ENCODE measurements at regions not wholly inside any gene's neighbourhood (a gene's known extent, or its start where the extent isn't known, plus 50 kb on each side); places are given as distances from the start of the nearest gene placed in this dataset.
"Not testable (repeated sequence)": the region's sequence is repeated elsewhere in the genome, so short reads cannot be mapped to it uniquely, and the experiment has no call there.

DNA sequence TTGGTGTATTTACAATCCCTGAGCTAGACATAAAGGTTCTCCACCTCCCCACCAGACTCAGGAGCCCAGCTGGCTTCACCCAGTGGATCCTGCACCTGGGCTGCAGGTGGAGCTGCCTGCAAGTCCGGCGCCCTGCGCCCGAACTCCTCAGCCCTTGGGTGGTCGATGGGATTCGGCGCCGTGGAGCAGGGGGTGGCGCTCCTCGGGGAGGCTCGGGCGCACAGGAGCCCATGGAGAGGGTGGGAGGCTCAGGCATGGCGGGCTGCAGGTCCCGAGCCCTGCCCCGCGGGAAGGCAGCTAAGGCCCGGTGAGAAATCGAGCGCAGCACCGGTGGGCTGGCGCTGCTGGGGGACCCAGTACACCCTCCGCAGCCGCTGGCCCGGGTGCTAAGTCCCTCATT, 1291.6 kb downstream of the ADGRL3 start:
- TF ChIP-seq, protein P1, sequence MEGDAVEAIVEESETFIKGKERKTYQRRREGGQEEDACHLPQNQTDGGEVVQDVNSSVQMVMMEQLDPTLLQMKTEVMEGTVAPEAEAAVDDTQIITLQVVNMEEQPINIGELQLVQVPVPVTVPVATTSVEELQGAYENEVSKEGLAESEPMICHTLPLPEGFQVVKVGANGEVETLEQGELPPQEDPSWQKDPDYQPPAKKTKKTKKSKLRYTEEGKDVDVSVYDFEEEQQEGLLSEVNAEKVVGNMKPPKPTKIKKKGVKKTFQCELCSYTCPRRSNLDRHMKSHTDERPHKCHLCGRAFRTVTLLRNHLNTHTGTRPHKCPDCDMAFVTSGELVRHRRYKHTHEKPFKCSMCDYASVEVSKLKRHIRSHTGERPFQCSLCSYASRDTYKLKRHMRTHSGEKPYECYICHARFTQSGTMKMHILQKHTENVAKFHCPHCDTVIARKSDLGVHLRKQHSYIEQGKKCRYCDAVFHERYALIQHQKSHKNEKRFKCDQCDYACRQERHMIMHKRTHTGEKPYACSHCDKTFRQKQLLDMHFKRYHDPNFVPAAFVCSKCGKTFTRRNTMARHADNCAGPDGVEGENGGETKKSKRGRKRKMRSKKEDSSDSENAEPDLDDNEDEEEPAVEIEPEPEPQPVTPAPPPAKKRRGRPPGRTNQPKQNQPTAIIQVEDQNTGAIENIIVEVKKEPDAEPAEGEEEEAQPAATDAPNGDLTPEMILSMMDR (conservative IDR thresholded peaks at IDR 0.05; ENCODE audit: low read depth, low read length) = not testable (repeated sequence)
- not testable (repeated sequence) for TF ChIP-seq EZH2 (IDR thresholded peaks at IDR 0.05; ENCODE audit: borderline replicate concordance, low read depth, low read length, poor library complexity, severe bottlenecking)

Measured in A673 (cell line).